ENCODE measurements at regions not wholly inside any gene's neighbourhood (a gene's known extent, or its start where the extent isn't known, plus 50 kb on each side); places are given as distances from the start of the nearest gene placed in this dataset.

DNA sequence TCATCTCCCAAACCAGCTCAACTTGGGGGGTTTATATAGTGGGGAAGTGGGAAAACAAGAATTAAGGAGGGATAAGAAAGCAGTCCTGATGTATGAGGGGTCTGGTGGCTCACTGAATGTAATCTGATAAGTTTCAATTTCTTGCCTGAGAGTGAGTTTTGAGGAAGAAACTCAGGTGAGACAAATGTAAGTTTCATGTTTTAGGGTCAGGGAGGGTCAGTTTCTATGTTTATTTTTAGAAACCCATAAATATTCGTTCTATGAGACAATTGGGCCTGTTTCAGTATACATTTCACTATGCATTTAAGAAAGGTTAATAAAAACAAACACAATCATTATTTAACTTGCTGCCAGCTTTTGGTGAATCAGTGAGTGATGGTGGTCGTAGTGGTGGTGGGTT, 128.0 kb upstream of the MBL2 start:
- Histone ChIP-seq H3K9me3 (no peaks in the 10 kb centered on the region), H3K36me3 (no peaks in the 10 kb centered on the region), H3K4me1 (no peaks in the 10 kb centered on the region), H3K27ac (no peak overlapping the region), H3K4me3 (no peak overlapping the region), H3K27me3 (no peaks in the 10 kb centered on the region)
- no peak for DNase-seq
- intact Hi-C loops (cut with DNase I; ENCODE audit: low total_unique reads) = no loop called here
- no peak for TF ChIP-seq POLR2A (IDR thresholded peaks at IDR 0.05)
- TF ChIP-seq, protein P1, sequence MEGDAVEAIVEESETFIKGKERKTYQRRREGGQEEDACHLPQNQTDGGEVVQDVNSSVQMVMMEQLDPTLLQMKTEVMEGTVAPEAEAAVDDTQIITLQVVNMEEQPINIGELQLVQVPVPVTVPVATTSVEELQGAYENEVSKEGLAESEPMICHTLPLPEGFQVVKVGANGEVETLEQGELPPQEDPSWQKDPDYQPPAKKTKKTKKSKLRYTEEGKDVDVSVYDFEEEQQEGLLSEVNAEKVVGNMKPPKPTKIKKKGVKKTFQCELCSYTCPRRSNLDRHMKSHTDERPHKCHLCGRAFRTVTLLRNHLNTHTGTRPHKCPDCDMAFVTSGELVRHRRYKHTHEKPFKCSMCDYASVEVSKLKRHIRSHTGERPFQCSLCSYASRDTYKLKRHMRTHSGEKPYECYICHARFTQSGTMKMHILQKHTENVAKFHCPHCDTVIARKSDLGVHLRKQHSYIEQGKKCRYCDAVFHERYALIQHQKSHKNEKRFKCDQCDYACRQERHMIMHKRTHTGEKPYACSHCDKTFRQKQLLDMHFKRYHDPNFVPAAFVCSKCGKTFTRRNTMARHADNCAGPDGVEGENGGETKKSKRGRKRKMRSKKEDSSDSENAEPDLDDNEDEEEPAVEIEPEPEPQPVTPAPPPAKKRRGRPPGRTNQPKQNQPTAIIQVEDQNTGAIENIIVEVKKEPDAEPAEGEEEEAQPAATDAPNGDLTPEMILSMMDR (IDR thresholded peaks at IDR 0.05) = no peak

DNA sequence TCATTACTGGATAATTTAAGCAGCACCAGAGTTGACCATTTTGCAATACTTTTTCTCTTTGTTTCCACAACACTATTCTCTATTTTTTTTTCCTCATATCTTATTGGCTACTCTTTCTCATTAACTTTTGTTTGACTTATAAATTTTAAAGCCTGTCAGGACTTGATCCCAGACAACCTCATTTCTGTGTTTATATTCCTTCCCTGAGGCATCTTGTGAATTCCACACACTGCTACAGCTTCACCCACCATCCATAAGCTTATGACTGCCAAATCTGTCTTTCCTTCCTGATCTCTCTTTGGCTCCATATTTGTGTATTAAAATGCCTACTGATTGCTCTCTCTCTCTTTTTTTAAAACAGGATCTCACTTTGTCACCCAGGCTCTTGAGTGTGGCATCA, 124.6 kb upstream of the MBL2 start:
- Histone ChIP-seq H3K4me3 (no peak overlapping the region), H3K4me1 (no peaks in the 10 kb centered on the region), H3K36me3 (no peaks in the 10 kb centered on the region), H3K27ac (no peak overlapping the region), H3K27me3 (no peaks in the 10 kb centered on the region), H3K9me3 (no peaks in the 10 kb centered on the region)
- DNase-seq = no peak
- intact Hi-C loops (cut with DNase I; ENCODE audit: low total_unique reads) = no loop called here
- no peak for TF ChIP-seq POLR2A (IDR thresholded peaks at IDR 0.05)
- TF ChIP-seq, protein P1 (IDR thresholded peaks at IDR 0.05) = no peak

DNA sequence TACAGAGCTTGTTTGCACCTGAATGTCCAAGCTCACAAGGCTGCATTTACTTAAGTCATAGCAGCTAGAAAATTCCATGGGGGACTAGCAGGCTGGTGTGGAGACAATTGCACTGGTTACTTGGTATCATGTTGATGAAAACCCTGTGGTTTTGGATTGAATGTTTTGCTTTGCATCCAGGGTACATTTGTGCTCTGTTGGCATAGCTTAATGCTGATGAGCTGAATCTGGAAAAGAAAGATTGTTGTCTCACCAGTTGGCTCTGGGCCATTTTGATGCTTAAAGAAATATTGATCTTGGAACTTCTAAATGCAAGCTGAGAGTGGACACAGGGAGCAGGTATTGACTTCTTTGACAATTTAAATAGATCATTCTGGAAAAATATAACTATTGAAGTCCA, 122.5 kb upstream of the MBL2 start:
- intact Hi-C loops (cut with DNase I; ENCODE audit: low total_unique reads) = no loop called here
- H3K27me3 ChIP-seq = no peaks in the 10 kb centered on the region
- no peak for TF ChIP-seq POLR2A (IDR thresholded peaks at IDR 0.05)
- TF ChIP-seq, protein P1 (IDR thresholded peaks at IDR 0.05) = no peak
- H3K36me3 ChIP-seq = no peaks in the 10 kb centered on the region
- H3K4me3 ChIP-seq = no peak overlapping the region
- no peak for DNase-seq
- no peaks in the 10 kb centered on the region for H3K4me1 ChIP-seq
- H3K9me3 ChIP-seq = no peaks in the 10 kb centered on the region
- H3K27ac ChIP-seq = no peak overlapping the region

DNA sequence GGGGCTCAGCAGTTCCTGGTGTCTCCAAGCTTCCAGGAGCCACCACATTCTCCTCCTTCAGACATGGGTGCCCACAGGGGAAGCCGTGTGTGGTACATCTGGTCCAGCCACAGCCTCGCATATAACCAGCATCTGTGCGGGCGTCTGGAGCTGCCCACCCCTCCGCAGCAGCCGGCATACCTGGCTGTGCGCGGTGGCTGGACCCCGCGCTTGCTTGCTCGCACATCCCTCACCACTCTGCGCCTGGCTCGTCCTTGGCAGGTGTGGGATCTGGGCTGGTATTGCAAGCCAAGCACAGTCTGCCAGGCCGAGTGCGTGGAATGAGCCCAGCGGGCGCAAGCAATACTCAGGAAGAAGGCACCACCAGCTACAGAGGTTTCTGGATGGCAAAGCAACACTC, 117.7 kb upstream of the MBL2 start:
- Histone ChIP-seq H3K27ac (no peak overlapping the region), H3K4me1 (no peaks in the 10 kb centered on the region), H3K27me3 (no peaks in the 10 kb centered on the region), H3K36me3 (no peaks in the 10 kb centered on the region), H3K4me3 (no peak overlapping the region), H3K9me3 (no peaks in the 10 kb centered on the region)
- TF ChIP-seq POLR2A (IDR thresholded peaks at IDR 0.05) = no peak
- TF ChIP-seq, protein P1 (IDR thresholded peaks at IDR 0.05) = no peak
- intact Hi-C loops (cut with DNase I; ENCODE audit: low total_unique reads) = no loop called here
- no peak for DNase-seq

DNA sequence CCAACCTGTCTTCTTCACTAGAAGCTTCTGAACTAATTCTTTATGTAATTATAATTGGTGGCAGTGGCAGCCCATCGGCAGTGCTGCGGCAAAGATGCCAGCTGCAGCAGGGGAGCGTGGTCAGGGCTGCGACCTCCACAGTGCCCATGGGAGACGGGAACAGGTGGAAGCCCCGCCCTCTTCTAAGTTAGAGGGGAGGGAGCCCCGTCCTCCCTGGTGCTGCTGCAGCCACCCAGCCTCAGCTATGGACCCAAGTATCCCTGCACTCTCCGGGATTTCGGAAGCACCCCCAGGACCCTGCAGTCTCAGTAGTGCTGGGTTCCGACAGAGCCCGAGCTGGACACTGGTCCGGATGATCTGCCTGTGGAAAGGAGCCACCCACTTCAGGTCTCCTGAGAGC, 117.0 kb upstream of the MBL2 start:
- no peak for DNase-seq
- Histone ChIP-seq H3K4me1 (no peaks in the 10 kb centered on the region), H3K4me3 (no peak overlapping the region), H3K9me3 (no peaks in the 10 kb centered on the region), H3K27me3 (no peaks in the 10 kb centered on the region), H3K27ac (no peak overlapping the region), H3K36me3 (no peaks in the 10 kb centered on the region)
- TF ChIP-seq, protein P1 (IDR thresholded peaks at IDR 0.05) = no peak
- no peak for TF ChIP-seq POLR2A (IDR thresholded peaks at IDR 0.05)
- intact Hi-C loops (cut with DNase I; ENCODE audit: low total_unique reads) = no loop called here
